GM19035 (cell line): ENCODE measurements at regions not wholly inside any gene's neighbourhood (a gene's known extent, or its start where the extent isn't known, plus 50 kb on each side); places are given as distances from the start of the nearest gene placed in this dataset.
"Not testable (repeated sequence)": the region's sequence is repeated elsewhere in the genome, so short reads cannot be mapped to it uniquely, and the experiment has no call there.

Source experiments
- ATAC-seq: cut with Tn5 transposase; IDR thresholded peaks from one replicate; pipeline ENCODE4 v1.9.1; 2021; ENCODE audit not compliant: unreplicated experiment

DNA sequence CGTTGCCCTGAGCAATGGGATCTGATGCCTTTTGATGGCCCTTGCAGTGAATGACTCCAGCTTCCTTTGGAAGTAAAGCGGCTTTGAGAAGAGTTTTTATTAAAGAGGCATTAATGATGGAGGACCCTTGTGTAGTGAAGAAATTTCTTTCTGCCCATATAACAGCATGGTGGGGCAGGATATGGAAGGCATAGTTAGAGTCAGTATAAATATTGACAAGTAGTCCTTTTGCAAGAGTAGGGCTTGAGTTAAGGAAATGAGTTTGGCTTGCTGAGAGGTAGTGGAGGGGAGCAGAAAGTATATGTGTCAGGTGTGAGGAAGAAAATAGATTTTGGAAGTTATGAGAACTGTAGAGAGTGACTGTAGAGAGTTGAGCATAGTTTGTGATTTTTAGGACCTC, 254.1 kb upstream of the DIO3 start:
- not testable (repeated sequence) for ATAC-seq

DNA sequence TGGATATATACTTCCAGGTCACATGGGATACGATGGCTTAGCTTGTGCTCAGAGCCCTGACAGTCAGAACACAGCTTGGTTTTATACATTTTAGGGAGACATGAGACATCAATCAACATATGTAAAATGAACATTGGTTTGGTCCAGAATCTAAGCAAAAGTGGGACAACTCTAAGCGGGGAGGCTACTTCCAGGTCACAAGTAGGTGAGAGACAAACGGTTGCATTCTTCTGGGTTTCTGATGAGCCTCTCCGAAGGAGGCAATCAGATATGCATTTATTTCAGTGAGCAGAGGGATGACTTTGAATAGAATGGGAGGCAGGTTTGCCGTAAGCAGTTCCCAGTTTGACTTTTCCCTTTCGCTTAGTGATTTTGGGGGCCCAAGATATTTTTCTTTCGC, 250.1 kb upstream of the DIO3 start:
- not testable (repeated sequence) for ATAC-seq

DNA sequence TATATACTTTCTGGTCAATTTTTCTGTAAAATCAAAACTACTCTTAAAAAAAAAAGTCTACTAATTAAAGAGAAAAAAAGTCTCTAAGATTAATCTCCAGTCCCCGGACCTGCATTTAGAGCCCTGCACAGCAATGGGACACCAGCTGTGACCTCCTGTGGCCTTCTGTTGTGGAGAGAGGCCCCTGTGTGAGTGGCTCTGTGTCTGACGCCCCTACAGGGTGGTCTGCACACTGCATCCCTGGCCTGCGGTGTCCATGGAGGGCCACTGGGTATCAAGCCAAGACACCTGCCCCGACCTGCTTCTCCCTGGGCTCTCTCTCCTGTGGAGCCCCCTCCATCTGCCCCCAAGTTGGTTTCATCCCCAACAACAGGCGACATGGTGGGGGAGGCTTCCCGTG, 248.0 kb upstream of the DIO3 start:
- no peak for ATAC-seq

DNA sequence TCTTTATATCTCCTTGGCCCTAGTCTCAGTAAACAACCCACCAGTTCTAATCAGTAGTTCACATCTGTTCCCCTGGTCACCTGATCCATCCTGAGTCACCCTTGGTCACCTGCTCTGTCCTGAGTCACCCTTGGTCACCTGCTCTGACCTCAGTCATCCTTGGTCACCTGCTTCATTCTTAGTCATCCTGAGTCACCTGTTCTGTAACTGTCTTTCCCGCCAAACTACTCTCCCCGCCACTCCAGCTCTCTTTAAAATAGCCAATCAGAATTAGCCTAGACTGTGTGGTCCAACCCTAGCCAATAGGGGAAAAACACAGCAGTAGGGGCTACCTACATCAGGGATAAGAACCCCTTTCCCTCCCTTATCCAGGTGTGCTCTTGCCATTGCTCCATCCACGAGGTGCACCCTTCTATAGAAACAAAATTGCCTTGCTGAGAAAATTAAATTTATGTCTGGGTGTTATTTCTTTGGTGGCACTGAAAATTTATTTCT, 245.4 kb upstream of the DIO3 start:
- ATAC-seq = no peak

- ATAC-seq = no peak
Measured at GRCh38 chr14:101318271-101318670, 243.0 kb upstream of the DIO3 start.

DNA sequence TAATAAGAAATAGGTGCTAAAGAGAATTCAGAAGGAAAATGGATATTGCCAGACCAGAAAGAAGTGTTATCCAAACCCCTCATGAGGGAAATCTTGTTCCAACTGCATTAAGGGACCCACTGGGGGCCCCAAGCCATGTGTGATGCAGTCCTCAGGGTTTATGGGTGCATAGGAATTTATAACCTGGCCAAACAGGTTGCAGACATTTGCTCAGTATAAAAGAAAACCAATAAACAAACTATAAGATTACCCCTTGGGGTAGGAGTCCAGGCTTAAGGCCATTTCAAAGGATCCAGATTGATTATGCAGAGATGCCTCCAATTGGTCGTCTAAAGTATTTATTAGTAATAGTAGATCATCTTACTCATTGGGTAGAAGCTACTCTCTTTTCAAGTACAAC, 240.9 kb upstream of the DIO3 start:
- ATAC-seq = no peak

- ATAC-seq = no peak
Measured at GRCh38 chr14:101322223-101322622, 239.1 kb upstream of the DIO3 start.

DNA sequence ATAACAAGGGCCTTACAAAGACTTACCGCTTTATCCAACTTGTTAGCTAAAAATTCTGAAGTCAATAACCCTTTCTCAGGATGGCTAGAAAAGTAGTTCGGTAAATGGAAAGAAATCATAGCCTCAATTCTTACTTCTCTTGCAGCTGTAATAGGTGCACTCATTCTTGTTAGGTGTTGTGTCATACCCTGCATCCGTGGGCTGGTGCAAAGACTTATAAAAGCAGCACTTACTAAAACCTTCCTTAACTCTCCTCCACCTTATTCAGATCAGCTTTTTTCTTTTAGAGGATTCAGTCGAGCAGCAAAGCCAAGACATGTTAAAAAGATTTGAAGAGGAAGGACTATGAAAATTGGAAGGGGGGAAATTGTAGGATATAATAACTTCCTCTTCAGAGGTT, 238.2 kb upstream of the DIO3 start:
- no peak for ATAC-seq

GRCh38 chr14:101323614-101324235, 237.6 kb upstream of the DIO3 start:
- ATAC-seq = not testable (repeated sequence)

- ATAC-seq = no peak
Measured at GRCh38 chr14:101325319-101325718, 236.0 kb upstream of the DIO3 start.

DNA sequence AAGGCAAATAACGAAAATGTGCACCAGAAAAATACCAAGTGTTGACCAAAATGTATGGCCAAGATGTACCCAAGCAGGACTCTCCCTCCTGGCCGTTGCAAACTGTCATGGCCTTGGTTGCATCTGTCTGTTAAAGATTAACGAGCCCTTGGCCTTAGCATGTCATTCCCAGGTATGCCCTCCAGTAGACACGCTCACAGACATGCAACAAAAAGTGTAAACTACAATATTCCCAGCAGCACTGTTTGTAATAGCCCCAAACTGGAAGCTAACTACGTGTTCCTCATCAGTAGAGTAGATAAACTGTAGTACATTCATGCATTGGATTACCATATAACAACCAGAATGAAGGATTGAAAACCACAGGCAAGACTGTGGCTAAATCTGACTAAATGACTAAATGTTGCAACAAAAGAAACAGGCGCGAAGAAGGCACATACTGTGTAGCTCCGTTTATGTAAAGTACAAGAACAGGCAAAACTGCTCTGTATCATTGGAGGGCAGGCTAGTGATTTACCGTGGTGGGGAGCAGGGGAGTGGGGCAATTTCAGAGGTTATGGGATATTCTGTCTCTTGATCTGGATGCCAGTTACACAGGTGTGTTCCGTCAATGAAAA, 232.8 kb upstream of the DIO3 start:
- ATAC-seq = no peak

DNA sequence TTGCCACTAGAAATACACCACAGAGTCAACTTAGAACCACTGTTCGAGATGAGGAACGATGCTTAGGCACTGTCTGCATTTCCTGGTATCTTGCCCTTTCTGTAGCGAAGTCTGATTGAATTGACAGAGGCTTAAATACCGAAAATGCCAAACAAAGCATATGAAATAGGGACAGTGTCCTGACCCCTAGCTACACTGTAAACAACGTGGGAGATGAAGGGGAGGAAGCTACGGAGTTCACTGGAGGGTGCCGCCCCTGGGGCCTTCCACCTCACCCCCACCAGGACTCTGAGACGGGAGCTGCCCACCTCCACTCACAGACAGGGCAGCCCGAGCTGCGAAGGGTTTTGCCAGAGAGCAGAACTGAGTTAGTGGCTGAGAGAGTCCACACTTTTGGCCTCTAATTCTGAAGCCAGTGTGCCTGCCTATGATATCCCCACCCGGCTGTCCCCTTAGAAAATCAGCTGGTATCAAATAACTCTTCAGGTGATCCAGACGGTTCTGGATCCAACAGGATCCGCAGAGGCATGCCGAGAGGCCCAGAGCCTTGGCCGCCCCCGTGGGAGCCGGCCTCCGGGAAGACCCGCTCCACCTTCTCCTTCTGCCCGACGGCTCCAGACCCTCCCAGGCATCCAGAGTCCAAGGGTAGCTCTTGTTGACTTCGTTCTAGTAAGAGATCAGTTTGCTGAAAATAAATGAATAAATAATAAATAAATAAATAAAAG, 230.7 kb upstream of the DIO3 start:
- ATAC-seq = no peak

DNA sequence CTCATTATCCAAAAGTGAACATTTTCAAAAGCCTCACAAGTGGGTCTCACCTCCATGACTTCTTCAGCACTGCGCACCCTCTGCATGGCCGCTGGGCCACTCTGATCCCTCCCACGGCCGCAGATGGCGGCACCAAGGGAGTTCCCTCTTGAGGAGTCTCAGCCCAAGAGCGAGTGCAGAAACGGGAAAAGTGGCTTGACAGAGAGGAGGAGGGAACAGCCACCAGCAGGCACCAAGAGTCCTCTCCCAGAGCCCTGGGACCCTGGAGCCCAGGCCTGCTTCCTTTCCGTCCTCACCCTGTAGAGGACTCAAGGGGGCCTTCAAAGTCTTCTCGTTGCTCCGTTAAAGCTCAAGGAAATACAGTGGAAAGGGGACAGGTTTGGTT, 230.2 kb upstream of the DIO3 start:
- no peak for ATAC-seq

DNA sequence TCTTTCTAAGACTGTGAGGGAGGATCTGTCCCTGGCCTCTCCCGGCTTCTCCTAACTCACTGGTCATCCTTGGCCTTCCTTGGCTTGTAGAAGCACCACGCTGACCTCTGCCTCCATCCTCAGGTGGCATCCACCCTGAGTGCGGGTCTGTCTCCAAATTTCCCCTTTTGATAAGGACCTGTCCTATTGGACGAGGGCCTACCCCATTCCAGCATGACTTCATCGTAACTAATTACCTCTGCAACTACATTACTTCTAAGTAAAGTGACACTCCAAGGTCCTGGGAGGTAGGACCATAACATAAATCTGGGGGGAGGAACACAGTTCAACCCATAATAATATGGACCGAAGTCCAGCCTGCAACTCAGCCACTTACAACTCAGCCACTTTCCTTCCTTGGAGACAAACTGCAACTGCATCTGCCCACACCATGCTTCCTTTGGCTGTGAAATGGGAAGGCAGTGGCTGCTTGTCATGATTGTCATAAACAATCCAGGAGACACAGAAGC, 229.6 kb upstream of the DIO3 start:
- ATAC-seq = no peak

DNA sequence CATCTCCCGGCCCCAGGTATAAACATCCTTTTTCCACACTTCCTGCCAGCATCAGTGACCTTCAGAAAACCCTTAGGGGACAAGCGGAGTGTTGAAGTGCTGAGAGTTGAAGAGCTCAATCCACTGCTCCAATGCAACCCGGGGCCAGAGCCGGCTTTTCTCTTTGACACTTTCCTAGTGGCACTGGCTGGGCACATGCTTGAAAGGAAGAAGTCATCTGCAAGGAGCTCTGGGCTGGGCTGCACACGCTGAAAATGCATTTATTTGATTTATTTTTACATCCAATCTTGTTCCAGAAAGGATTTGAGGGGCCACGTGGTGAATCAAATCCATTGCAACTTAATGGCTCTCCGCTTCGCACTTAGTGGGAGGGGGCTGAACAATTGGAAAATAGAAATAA, 229.0 kb upstream of the DIO3 start:
- no peak for ATAC-seq

GRCh38 chr14:101333335-101334280, 227.7 kb upstream of the DIO3 start:
- no peak for ATAC-seq

- no peak for ATAC-seq
Measured at GRCh38 chr14:101334656-101335055, 226.6 kb upstream of the DIO3 start.

- no peak for ATAC-seq
Measured at GRCh38 chr14:101335061-101335661, 226.1 kb upstream of the DIO3 start.

- no peak for ATAC-seq
Measured at GRCh38 chr14:101336183-101336582, 225.1 kb upstream of the DIO3 start.

DNA sequence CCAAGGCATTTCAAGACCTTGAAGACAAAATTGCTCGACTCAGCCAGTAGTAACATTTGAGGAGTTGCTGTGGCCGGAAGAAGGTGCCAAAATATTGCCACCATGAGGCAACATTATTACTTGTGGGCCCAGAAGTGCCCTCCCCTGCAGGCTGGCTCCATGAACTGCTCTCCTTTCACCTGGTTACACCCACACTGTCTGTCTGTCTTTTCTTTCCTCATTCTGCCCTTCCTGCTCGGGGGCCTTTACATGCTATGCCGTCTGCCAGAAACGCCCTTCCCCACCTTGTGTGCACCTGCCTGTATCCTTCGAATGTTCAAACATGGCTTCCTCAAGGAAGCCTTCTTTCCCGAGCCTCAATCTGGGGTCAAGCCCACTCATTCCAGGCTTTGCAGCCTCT, 224.2 kb upstream of the DIO3 start:
- no peak for ATAC-seq

DNA sequence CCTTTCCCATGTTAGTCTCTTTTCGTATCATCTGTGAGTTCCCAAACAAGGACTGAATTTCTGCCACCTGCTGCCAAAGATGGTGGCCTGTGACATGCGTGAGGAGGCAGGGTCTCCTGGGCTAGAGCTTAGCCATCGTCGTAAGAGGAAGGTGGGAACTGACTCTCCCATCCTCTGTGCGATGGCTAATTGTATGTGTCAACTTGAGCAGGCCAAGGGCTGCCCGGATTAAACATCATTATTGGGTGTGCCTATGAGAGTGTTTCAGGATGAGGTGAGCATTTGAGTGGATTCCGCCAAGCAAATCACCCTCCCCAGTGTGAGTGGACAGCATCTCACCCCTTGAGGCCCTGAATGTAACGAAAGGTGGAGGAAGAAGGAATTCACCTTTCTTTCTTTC, 220.7 kb upstream of the DIO3 start:
- no peak for ATAC-seq
